ENCODE measurements at regions not wholly inside any gene's neighbourhood (a gene's known extent, or its start where the extent isn't known, plus 50 kb on each side); places are given as distances from the start of the nearest gene placed in this dataset.

GRCh38 chr4:143109376-143109775 is 75.3 kb upstream of the USP38 start:
- Mint-ChIP-seq H3K9me3 (ENCODE audit: unreplicated experiment) (no peaks in the 10 kb centered on the region), H3K4me1 (ENCODE audit: low read depth, unreplicated experiment) (no peaks in the 10 kb centered on the region), H3K27me3 (ENCODE audit: unreplicated experiment) (no peaks in the 10 kb centered on the region), H3K4me3 (ENCODE audit: unreplicated experiment) (no peak overlapping the region), H3K36me3 (ENCODE audit: unreplicated experiment) (no peaks in the 10 kb centered on the region), H3K27ac (ENCODE audit: unreplicated experiment) (no peak overlapping the region)
- no peak for DNase-seq
- TF ChIP-seq, protein P1, sequence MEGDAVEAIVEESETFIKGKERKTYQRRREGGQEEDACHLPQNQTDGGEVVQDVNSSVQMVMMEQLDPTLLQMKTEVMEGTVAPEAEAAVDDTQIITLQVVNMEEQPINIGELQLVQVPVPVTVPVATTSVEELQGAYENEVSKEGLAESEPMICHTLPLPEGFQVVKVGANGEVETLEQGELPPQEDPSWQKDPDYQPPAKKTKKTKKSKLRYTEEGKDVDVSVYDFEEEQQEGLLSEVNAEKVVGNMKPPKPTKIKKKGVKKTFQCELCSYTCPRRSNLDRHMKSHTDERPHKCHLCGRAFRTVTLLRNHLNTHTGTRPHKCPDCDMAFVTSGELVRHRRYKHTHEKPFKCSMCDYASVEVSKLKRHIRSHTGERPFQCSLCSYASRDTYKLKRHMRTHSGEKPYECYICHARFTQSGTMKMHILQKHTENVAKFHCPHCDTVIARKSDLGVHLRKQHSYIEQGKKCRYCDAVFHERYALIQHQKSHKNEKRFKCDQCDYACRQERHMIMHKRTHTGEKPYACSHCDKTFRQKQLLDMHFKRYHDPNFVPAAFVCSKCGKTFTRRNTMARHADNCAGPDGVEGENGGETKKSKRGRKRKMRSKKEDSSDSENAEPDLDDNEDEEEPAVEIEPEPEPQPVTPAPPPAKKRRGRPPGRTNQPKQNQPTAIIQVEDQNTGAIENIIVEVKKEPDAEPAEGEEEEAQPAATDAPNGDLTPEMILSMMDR (IDR thresholded peaks at IDR 0.05; ENCODE audit: partially characterized antibody, unreplicated experiment): no peak

- Mint-ChIP-seq H3K4me1 (ENCODE audit: low read depth, unreplicated experiment) (no peaks in the 10 kb centered on the region), H3K9me3 (ENCODE audit: unreplicated experiment) (no peaks in the 10 kb centered on the region)
- TF ChIP-seq, protein P1 (IDR thresholded peaks at IDR 0.05; ENCODE audit: partially characterized antibody, unreplicated experiment): no peak
Measured at GRCh38 chr4:143118663-143119062, 66.1 kb upstream of the USP38 start.

DNA sequence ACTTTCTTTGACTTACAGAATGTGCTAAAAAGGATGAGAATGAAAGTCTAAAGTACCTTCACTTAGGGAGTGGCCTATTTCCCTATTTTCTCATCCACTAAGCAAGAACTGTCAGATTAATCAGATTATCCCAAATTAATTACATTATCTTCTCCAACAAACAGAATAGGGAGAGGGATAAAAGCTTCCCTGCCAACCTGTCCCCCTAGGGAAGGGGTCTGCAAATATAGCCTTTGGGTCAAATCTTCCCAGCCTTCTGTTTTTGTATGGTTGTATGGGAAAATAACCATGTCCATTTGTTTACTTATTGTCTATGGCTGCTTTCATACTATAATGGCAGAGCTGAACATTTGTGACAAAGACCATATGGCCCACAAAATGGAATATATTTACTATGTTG is 57.1 kb upstream of the USP38 start:
- Mint-ChIP-seq H3K36me3 (ENCODE audit: unreplicated experiment) (no peaks in the 10 kb centered on the region), H3K27me3 (ENCODE audit: unreplicated experiment) (no peaks in the 10 kb centered on the region), H3K4me3 (ENCODE audit: unreplicated experiment) (no peak overlapping the region)

More at GRCh38 chr4:143118663-143119062, 66.1 kb upstream of the USP38 start:
- no peaks in the 10 kb centered on the region for H3K36me3 Mint-ChIP-seq (ENCODE audit: unreplicated experiment)
- no peaks in the 10 kb centered on the region for H3K27me3 Mint-ChIP-seq (ENCODE audit: unreplicated experiment)
- no peak overlapping the region for H3K4me3 Mint-ChIP-seq (ENCODE audit: unreplicated experiment)
- DNase-seq: no peak
- no peak overlapping the region for H3K27ac Mint-ChIP-seq (ENCODE audit: unreplicated experiment)

GRCh38 chr4:143133977-143134376 is 50.7 kb upstream of the USP38 start:
- Mint-ChIP-seq H3K36me3 (ENCODE audit: unreplicated experiment) (no peaks in the 10 kb centered on the region), H3K4me3 (ENCODE audit: unreplicated experiment) (no peak overlapping the region), H3K27ac (ENCODE audit: unreplicated experiment) (no peak overlapping the region), H3K9me3 (ENCODE audit: unreplicated experiment) (peaks cover 1% of the 10 kb centered on the region), H3K27me3 (ENCODE audit: unreplicated experiment) (no peaks in the 10 kb centered on the region), H3K4me1 (ENCODE audit: low read depth, unreplicated experiment) (no peaks in the 10 kb centered on the region)
- TF ChIP-seq, protein P1 (IDR thresholded peaks at IDR 0.05; ENCODE audit: partially characterized antibody, unreplicated experiment): no peak
- no peak for DNase-seq

More for the DNA sequence above, 57.1 kb upstream of the USP38 start:
- no peak for DNase-seq
- Mint-ChIP-seq H3K4me1 (ENCODE audit: low read depth, unreplicated experiment) (no peaks in the 10 kb centered on the region), H3K27ac (ENCODE audit: unreplicated experiment) (no peak overlapping the region), H3K9me3 (ENCODE audit: unreplicated experiment) (peaks cover 1% of the 10 kb centered on the region)
- TF ChIP-seq, protein P1 (IDR thresholded peaks at IDR 0.05; ENCODE audit: partially characterized antibody, unreplicated experiment): no peak

Data from glutamatergic neuron (in vitro differentiated cells).